K562 (cell line): ENCODE measurements at regions not wholly inside any gene's neighbourhood (a gene's known extent, or its start where the extent isn't known, plus 50 kb on each side); places are given as distances from the start of the nearest gene placed in this dataset.
A peak's percentile ranks its signal among the peaks of the same experiment; 100 is the strongest.

ENCODE experiments used
- ATAC-seq: fragments of 200-7000 bp; cut with Tn5 transposase; 3 replicates; pipeline ENCODE4 v1.9.1; 2020; ENCODE audit warnings: moderate library complexity
- BruUV-seq: library from RNA; stranded (reverse); fragments of 400-500 nt; replicated peaks from 2 replicates; lab custom pipeline; 2021; lab: Mats Ljungman, UMichigan
- CTCF ChIA-PET: fragments of 300-600 bp; formaldehyde crosslinking; extraction: SDS; loops from one replicate; lab custom pipeline; 2021; ENCODE audit warnings: low intra/inter-chr PET ratio; lab: Yijun Ruan, JAX
- POLR2A ChIA-PET: fragments of 300-600, 350-650 bp; sonication (Branson Sonifier 250); formaldehyde crosslinking; extraction: SDS; loops from one replicate; lab custom pipeline; 2021; ENCODE audit warnings: antibody characterized with exemption, inconsistent platforms; lab: Yijun Ruan, JAX
- DNase-seq, 4 experiments: peaks; one replicate each; pipeline versions ENCODE4 v3.0.0 to v3.0.0-alpha.2; 2011 to 2018; ENCODE audit warnings: low spot score in 3 of 4, mixed read lengths in 3 of 4; ENCODE audit errors: extremely low read depth in 1 of 4
- FAIRE-seq: peaks from 2 replicates; lab custom pipeline; 2011; peaks lifted over from hg19 to GRCh38; lab: Jason Lieb, UNC
- H2AFZ ChIP-seq: 2 replicates; pipeline ENCODE4 v1.6.0; 2011; ENCODE audit warnings: low read depth, low read length, control low read depth, inconsistent platforms
- H3K27ac ChIP-seq: fragments of 200-600 bp; 3 replicates; pipeline ENCODE4 v1.8.0; 2011; ENCODE audit warnings: low read depth, mild to moderate bottlenecking, control low read depth, inconsistent platforms, low read length, moderate library complexity, mixed read lengths; ENCODE audit errors: extremely low read depth
- H3K27me3 ChIP-seq, 2 experiments: fragments of 300-600 bp in 1 of 2; 2 replicates in 1 of 2; 3 replicates in 1 of 2; pipeline versions ENCODE4 v1.6.0 to v1.8.0; 2011; ENCODE audit warnings: inconsistent platforms in 2 of 2, low read length in 2 of 2, mild to moderate bottlenecking in 1 of 2, mixed read lengths in 1 of 2, moderate library complexity in 1 of 2; ENCODE audit not compliant: control insufficient read depth in 2 of 2, insufficient read depth in 2 of 2
- H3K36me3 ChIP-seq: fragments of 300-600 bp; 3 replicates; pipeline ENCODE4 v1.8.0; 2011; ENCODE audit warnings: mild to moderate bottlenecking, low read length, inconsistent platforms; ENCODE audit not compliant: control insufficient read depth, insufficient read depth
- H3K4me1 ChIP-seq, 2 experiments: fragments of 200-600 bp in 1 of 2; replicated peaks in 1 of 2; 2 replicates in 1 of 2; 3 replicates in 1 of 2; pipeline versions ENCODE4 v1.5.1 to v1.8.0; 2011; ENCODE audit warnings: inconsistent platforms in 2 of 2, low read length in 2 of 2, mild to moderate bottlenecking in 1 of 2, mixed read lengths in 1 of 2, moderate library complexity in 1 of 2; ENCODE audit not compliant: control insufficient read depth in 2 of 2, insufficient read depth in 2 of 2
- H3K4me2 ChIP-seq: 2 replicates; pipeline ENCODE4 v1.6.1; 2011; ENCODE audit warnings: low read length, control low read depth, inconsistent platforms, mixed read lengths; ENCODE audit not compliant: insufficient read depth
- H3K4me3 ChIP-seq: fragments of 200-600 bp; sonication (generic), shearing (Covaris generic); 2 replicates; pipeline ENCODE4 v1.5.1; 2016; ENCODE audit warnings: control low read depth, inconsistent platforms
- H3K79me2 ChIP-seq: fragments of 200-600 bp; 3 replicates; pipeline ENCODE4 v1.8.0; 2011; ENCODE audit warnings: low read length, inconsistent platforms; ENCODE audit not compliant: control insufficient read depth, insufficient read depth
- H3K9ac ChIP-seq, 2 experiments: 2 replicates each; pipeline versions ENCODE4 v1.6.0 to v1.6.1; 2011; ENCODE audit warnings: low read depth in 2 of 2, low read length in 2 of 2, control low read depth in 1 of 2, inconsistent platforms in 1 of 2, mild to moderate bottlenecking in 1 of 2, mixed read lengths in 1 of 2; ENCODE audit not compliant: insufficient read depth in 1 of 2
- H3K9me1 ChIP-seq: one replicate; pipeline ENCODE4 v1.6.0; 2011; ENCODE audit warnings: inconsistent platforms, mild to moderate bottlenecking, low read length, moderate library complexity; ENCODE audit not compliant: control insufficient read depth, insufficient read depth
- H3K9me3 ChIP-seq: replicated peaks from 2 replicates; pipeline ENCODE4 v1.5.1; 2011; ENCODE audit warnings: low read depth, low read length, inconsistent platforms; ENCODE audit not compliant: control insufficient read depth, insufficient read depth
- H4K20me1 ChIP-seq: replicated peaks from 2 replicates; pipeline ENCODE4 v1.6.1; 2011; ENCODE audit warnings: low read length, inconsistent platforms, mixed read lengths; ENCODE audit not compliant: control insufficient read depth, insufficient read depth
- MLLT1 ChIP-seq, 2 experiments: fragments of 450-650 bp; IDR thresholded peaks; 2 replicates each; pipeline ENCODE4 v1.6.1; 2016
- ZNF274 ChIP-seq: IDR thresholded peaks from 2 replicates; pipeline ENCODE4 v1.6.1; 2011; ENCODE audit warnings: low read depth, mild to moderate bottlenecking, low read length, moderate library complexity, borderline replicate concordance
- WGBS: fragments of 100-300 bp; shearing (Covaris generic); methylation state at CpG from one replicate; pipeline ENCODE4 v1.1.6; 2016; ENCODE audit warnings: low coverage, mixed read lengths; ENCODE audit not compliant: insufficient coverage; ENCODE audit errors: missing lambda C conversion rate; 5-methylcytosine and 5-hydroxymethylcytosine counted together
- in situ Hi-C: fragments of 300-500 bp; cut with MboI; formaldehyde crosslinking; loops from 4 replicates; pipeline ENCODE4 v1.15.0; 2018; ENCODE audit warnings: inconsistent platforms, mixed read lengths
- intact Hi-C: fragments of 100-400 bp; cut with micrococcal nuclease; formaldehyde crosslinking; loops from 2 replicates; pipeline ENCODE4 v1.14.2; 2022
- TF ChIP-seq, protein P1 (sequence below), 3 experiments: IDR thresholded peaks in 2 of 3; conservative IDR thresholded peaks in 1 of 3; 2 replicates each; pipeline ENCODE4 v1.5.1; 2011 to 2012; ENCODE audit warnings: low read length in 3 of 3, mild to moderate bottlenecking in 3 of 3, control low read depth in 2 of 3, improper control_type of control experiment in 1 of 3, inconsistent platforms in 1 of 3, low read depth in 1 of 3, mixed read lengths in 1 of 3, moderate library complexity in 1 of 3; ENCODE audit not compliant: insufficient read depth in 2 of 3

GRCh38 chr5:133785182-133785581, 172.8 kb upstream of the FSTL4 start:
- Histone ChIP-seq H3K4me3 (no peak overlapping the region), H3K79me2 (no peaks in the 10 kb centered on the region), H2AFZ (no peak overlapping the region), H4K20me1 (0 out of 2 replicates have a peak, but pooled peaks cover 3% of the 10 kb centered on the region), H3K9me1 (no peaks in the 10 kb centered on the region), H3K9me3 (no peaks in the 10 kb centered on the region), H3K9ac (no peak overlapping the region), H3K27ac (no peak overlapping the region), H3K27me3 (peaks cover 10 to 49% of the 10 kb centered on the region in 2 experiments), H3K4me1 (no peaks in the 10 kb centered on the region), H3K4me2 (no peak overlapping the region), H3K36me3 (no peaks in the 10 kb centered on the region)
- CTCF ChIA-PET = interaction anchor here (0.5 kb wide), 1 partner anchor 239 kb away, joined by 3 read pairs; no protein-coding TSS in a partner anchor
- 0% methylated on average over 3 of the region's 3 CpGs for WGBS
- DNase-seq (peak in 3 of 4 experiments; percentile 15 to 20 (median 17)), FAIRE-seq (peak; percentile 46), ATAC-seq (peak; percentile 70)
- no peak for TF ChIP-seq ZNF274
- TF ChIP-seq, protein P1, sequence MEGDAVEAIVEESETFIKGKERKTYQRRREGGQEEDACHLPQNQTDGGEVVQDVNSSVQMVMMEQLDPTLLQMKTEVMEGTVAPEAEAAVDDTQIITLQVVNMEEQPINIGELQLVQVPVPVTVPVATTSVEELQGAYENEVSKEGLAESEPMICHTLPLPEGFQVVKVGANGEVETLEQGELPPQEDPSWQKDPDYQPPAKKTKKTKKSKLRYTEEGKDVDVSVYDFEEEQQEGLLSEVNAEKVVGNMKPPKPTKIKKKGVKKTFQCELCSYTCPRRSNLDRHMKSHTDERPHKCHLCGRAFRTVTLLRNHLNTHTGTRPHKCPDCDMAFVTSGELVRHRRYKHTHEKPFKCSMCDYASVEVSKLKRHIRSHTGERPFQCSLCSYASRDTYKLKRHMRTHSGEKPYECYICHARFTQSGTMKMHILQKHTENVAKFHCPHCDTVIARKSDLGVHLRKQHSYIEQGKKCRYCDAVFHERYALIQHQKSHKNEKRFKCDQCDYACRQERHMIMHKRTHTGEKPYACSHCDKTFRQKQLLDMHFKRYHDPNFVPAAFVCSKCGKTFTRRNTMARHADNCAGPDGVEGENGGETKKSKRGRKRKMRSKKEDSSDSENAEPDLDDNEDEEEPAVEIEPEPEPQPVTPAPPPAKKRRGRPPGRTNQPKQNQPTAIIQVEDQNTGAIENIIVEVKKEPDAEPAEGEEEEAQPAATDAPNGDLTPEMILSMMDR (IDR thresholded peaks at IDR 0.05 in 2 of 3, conservative IDR thresholded peaks at IDR 0.05 in 1 of 3; ENCODE audit: insufficient read depth in 2 of 3, low read depth in 1 of 3, low read length in 3 of 3) = peak in 2 of 3 experiments; percentile 31; a peak in 1 of 6 replicates
- TF ChIP-seq MLLT1 (IDR thresholded peaks at IDR 0.05) = no peak
- in situ Hi-C loops (no loop called here), intact Hi-C loops (no loop called here)
- BruUV-seq = no TSS peak
- POLR2A ChIA-PET = interaction anchor here (0.7 kb wide), 1 partner anchor 364 kb away, joined by 3 read pairs; no protein-coding TSS in a partner anchor
